MCF 10A (cell line): ENCODE measurements at regions not wholly inside any gene's neighbourhood (a gene's known extent, or its start where the extent isn't known, plus 50 kb on each side); places are given as distances from the start of the nearest gene placed in this dataset.
A peak's percentile ranks its signal among the peaks of the same experiment; 100 is the strongest.

Experiments used
- BruUV-seq: library from RNA; stranded (reverse); fragments of 400-500 nt; replicated peaks from 2 replicates; lab custom pipeline; 2021; lab: Mats Ljungman, UMichigan
- CTCF ChIA-PET: fragments of 300-600 bp; sonication (Branson Sonifier 250); formaldehyde crosslinking; extraction: SDS; loops from one replicate; lab custom pipeline; 2021; ENCODE audit warnings: antibody characterized with exemption, inconsistent platforms; lab: Yijun Ruan, JAX
- POLR2A ChIA-PET: fragments of 300-600, 350-650 bp; sonication (Branson Sonifier 250); formaldehyde crosslinking; extraction: SDS; loops from one replicate; lab custom pipeline; 2020; ENCODE audit warnings: antibody characterized with exemption, inconsistent platforms; lab: Yijun Ruan, JAX
- DNase-seq: peaks from one replicate; pipeline ENCODE4 v3.0.0-alpha.2; 2018; ENCODE audit not compliant: unreplicated experiment
- H3K27ac Mint-ChIP-seq: one replicate; pipeline ENCODE4 v1.8.0; 2022; ENCODE audit warnings: mild to moderate bottlenecking, low read depth, mixed read lengths; ENCODE audit not compliant: unreplicated experiment
- H3K27me3 Mint-ChIP-seq: one replicate; pipeline ENCODE4 v1.8.0; 2022; ENCODE audit warnings: mixed read lengths; ENCODE audit not compliant: insufficient read depth, unreplicated experiment
- H3K36me3 Mint-ChIP-seq: one replicate; pipeline ENCODE4 v1.8.0; 2022; ENCODE audit warnings: mild to moderate bottlenecking, moderate library complexity, mixed read lengths; ENCODE audit not compliant: insufficient read depth, unreplicated experiment
- H3K4me1 Mint-ChIP-seq: one replicate; pipeline ENCODE4 v1.8.0; 2022; ENCODE audit warnings: mixed read lengths; ENCODE audit not compliant: insufficient read depth, unreplicated experiment
- H3K4me3 Mint-ChIP-seq: one replicate; pipeline ENCODE4 v1.8.0; 2022; ENCODE audit warnings: mild to moderate bottlenecking, moderate library complexity, mixed read lengths; ENCODE audit not compliant: unreplicated experiment
- H3K9me3 Mint-ChIP-seq: one replicate; pipeline ENCODE4 v1.8.0; 2022; ENCODE audit warnings: mixed read lengths; ENCODE audit not compliant: unreplicated experiment
- intact Hi-C: fragments of 100-400 bp; cut with micrococcal nuclease; formaldehyde crosslinking; loops from 2 replicates; pipeline ENCODE4 v1.14.1; 2022
- TF ChIP-seq, protein P1 (sequence below): fragments of 200-600 bp; IDR thresholded peaks from one replicate; pipeline ENCODE4 v1.8.0; 2022; ENCODE audit warnings: antibody characterized with exemption, mild to moderate bottlenecking; ENCODE audit not compliant: unreplicated experiment

DNA sequence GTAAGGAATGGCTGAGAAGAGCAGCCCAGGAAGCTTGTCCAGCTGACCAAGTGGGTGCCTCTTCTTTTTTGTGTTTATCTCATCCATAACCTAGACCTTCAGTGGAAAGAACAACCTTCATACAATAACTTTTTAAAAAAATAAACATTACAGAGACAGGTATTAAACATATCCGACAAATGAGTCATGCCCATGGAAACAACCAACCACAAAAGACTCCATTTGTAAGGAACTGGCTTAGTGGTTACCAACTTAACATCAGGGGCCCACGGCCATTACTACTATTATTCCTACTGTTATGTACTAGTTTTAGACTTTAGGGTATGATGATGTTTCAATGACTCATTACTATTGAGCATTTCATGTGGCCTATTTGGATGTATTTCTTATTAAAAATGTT is 191.7 kb upstream of the SERP2 start:
- no peak overlapping the region for H3K4me3 Mint-ChIP-seq
- H3K36me3 Mint-ChIP-seq = no peaks in the 10 kb centered on the region
- H3K4me1 Mint-ChIP-seq = no peaks in the 10 kb centered on the region
- peak; percentile 36 for DNase-seq
- H3K9me3 Mint-ChIP-seq = peaks cover 13% of the 10 kb centered on the region
- TF ChIP-seq, protein P1, sequence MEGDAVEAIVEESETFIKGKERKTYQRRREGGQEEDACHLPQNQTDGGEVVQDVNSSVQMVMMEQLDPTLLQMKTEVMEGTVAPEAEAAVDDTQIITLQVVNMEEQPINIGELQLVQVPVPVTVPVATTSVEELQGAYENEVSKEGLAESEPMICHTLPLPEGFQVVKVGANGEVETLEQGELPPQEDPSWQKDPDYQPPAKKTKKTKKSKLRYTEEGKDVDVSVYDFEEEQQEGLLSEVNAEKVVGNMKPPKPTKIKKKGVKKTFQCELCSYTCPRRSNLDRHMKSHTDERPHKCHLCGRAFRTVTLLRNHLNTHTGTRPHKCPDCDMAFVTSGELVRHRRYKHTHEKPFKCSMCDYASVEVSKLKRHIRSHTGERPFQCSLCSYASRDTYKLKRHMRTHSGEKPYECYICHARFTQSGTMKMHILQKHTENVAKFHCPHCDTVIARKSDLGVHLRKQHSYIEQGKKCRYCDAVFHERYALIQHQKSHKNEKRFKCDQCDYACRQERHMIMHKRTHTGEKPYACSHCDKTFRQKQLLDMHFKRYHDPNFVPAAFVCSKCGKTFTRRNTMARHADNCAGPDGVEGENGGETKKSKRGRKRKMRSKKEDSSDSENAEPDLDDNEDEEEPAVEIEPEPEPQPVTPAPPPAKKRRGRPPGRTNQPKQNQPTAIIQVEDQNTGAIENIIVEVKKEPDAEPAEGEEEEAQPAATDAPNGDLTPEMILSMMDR = no peak
- H3K27me3 Mint-ChIP-seq = no peaks in the 10 kb centered on the region
- intact Hi-C loops = no loop called here
- no TSS peak for BruUV-seq
- no peak overlapping the region for H3K27ac Mint-ChIP-seq
- ChIA-PET CTCF (interaction anchor here (0.6 kb wide), 1 partner anchor 15 kb away, joined by 3 read pairs; no protein-coding TSS in a partner anchor), POLR2A (no interaction called here)

DNA sequence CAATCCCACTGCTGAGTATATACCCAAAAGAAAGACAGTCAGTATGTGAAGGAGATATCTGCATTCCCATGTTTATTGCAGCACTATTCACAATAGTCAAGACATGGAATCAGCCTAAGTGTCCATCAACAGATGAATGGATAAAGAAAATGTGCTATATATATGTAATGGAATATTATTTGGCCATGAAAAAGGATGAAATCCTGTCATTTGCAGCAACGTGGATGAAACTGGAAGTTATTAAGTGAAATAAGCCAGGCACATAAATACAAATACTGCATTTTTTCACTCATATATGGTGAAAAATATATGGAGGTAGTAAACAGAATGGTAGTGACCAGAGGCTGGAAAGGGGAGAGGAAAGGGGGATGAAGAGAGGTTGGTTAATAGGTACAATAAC is 188.9 kb upstream of the SERP2 start:
- intact Hi-C loops = no loop called here
- no peaks in the 10 kb centered on the region for H3K36me3 Mint-ChIP-seq
- ChIA-PET CTCF (no interaction called here), POLR2A (interaction anchor here (1.1 kb wide), 1 partner anchor 47 kb away, joined by 4 read pairs; no protein-coding TSS in a partner anchor)
- peaks cover 13% of the 10 kb centered on the region for H3K9me3 Mint-ChIP-seq
- H3K4me1 Mint-ChIP-seq = peaks cover 21% of the 10 kb centered on the region
- H3K4me3 Mint-ChIP-seq = no peak overlapping the region
- BruUV-seq = no TSS peak
- H3K27me3 Mint-ChIP-seq = no peaks in the 10 kb centered on the region
- TF ChIP-seq, protein P1 = no peak
- no peak overlapping the region for H3K27ac Mint-ChIP-seq
- DNase-seq = no peak

DNA sequence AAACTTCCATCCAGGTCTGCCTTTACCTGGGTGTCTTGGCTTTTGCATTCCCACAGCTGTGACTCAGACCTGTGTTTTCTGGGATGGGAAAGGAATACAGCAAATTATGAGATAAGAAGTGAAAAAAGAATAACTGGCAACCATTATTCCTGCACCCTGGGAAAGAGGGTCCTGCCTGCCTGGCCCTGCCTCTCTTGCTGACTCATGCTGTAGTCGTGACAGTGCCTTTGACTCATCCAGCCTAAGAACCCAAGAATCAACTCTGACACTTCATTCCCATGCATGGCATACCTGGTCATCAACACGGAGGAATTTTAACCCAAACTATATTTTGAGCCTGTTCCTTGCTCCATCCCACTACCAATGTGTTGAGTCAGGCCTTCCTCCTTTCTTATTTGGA is 185.4 kb upstream of the SERP2 start:
- CTCF ChIA-PET = no interaction called here
- BruUV-seq = no TSS peak

DNA sequence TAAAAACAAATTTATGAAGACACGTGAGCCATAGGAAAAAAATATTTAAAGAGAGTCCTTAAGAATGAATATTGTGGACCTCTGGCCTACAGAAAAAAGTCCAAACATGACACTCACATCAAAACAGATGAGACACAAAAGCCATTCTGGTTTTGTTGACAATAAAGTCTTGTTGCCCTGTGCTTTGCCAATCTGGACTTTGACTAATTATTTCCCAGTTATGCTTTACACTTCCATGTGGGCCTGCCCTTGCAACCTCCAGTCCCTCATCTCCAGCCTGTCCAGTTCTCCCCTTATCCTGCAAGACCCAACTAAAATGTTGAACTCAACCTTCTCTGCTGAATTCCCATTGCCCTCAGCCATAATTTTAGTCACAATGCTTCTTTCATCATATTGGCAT is 184.5 kb upstream of the SERP2 start:
- Mint-ChIP-seq H3K4me1 (peaks cover 26% of the 10 kb centered on the region), H3K27me3 (no peaks in the 10 kb centered on the region), H3K4me3 (no peak overlapping the region), H3K27ac (peak overlapping the region; percentile 75), H3K36me3 (no peaks in the 10 kb centered on the region), H3K9me3 (peaks cover 20% of the 10 kb centered on the region)
- ChIA-PET CTCF (no interaction called here), POLR2A (no interaction called here)
- TF ChIP-seq, protein P1 = no peak
- BruUV-seq = no TSS peak
- intact Hi-C loops = no loop called here
- no peak for DNase-seq

More for the DNA sequence above, 185.4 kb upstream of the SERP2 start:
- TF ChIP-seq, protein P1 = no peak
- no peak overlapping the region for H3K4me3 Mint-ChIP-seq
- no peaks in the 10 kb centered on the region for H3K27me3 Mint-ChIP-seq
- H3K9me3 Mint-ChIP-seq = peaks cover 20% of the 10 kb centered on the region
- peak overlapping the region; percentile 75 for H3K27ac Mint-ChIP-seq
- H3K36me3 Mint-ChIP-seq = no peaks in the 10 kb centered on the region
- H3K4me1 Mint-ChIP-seq = peaks cover 26% of the 10 kb centered on the region
- peak; percentile 83 for DNase-seq
- POLR2A ChIA-PET = interaction anchor here (0.6 kb wide), 1 partner anchor 191 kb away, joined by 3 read pairs; no protein-coding TSS in a partner anchor
- intact Hi-C loops = no loop called here
